Calu3 (cell line): ENCODE measurements at regions not wholly inside any gene's neighbourhood (a gene's known extent, or its start where the extent isn't known, plus 50 kb on each side); places are given as distances from the start of the nearest gene placed in this dataset.
A peak's percentile ranks its signal among the peaks of the same experiment; 100 is the strongest.

ENCODE experiments used
- BruUV-seq: library from RNA; stranded (reverse); fragments of 400-500 nt; replicated peaks from 2 replicates; lab custom pipeline; 2021; lab: Mats Ljungman, UMichigan
- CTCF ChIA-PET: fragments of 300-600 bp; sonication (Branson Sonifier 250); formaldehyde crosslinking; loops from one replicate; lab custom pipeline; 2022; ENCODE audit warnings: antibody characterized with exemption; lab: Charles Lee
- DNase-seq: peaks from one replicate; pipeline ENCODE4 v3.0.0; 2022
- H3K27ac Mint-ChIP-seq: one replicate; pipeline ENCODE4 v1.8.0; 2022; ENCODE audit warnings: mixed read lengths; ENCODE audit not compliant: unreplicated experiment
- H3K27me3 Mint-ChIP-seq: one replicate; pipeline ENCODE4 v1.8.0; 2022; ENCODE audit warnings: mixed read lengths; ENCODE audit not compliant: unreplicated experiment
- H3K36me3 Mint-ChIP-seq: one replicate; pipeline ENCODE4 v1.8.0; 2022; ENCODE audit warnings: mild to moderate bottlenecking, moderate library complexity, mixed read lengths; ENCODE audit not compliant: insufficient read depth, unreplicated experiment
- H3K4me1 Mint-ChIP-seq: one replicate; pipeline ENCODE4 v1.8.0; 2022; ENCODE audit warnings: mild to moderate bottlenecking, low read depth, mixed read lengths; ENCODE audit not compliant: unreplicated experiment
- H3K4me3 Mint-ChIP-seq: one replicate; pipeline ENCODE4 v1.8.0; 2022; ENCODE audit warnings: mild to moderate bottlenecking, low read depth, moderate library complexity, mixed read lengths; ENCODE audit not compliant: unreplicated experiment
- H3K9me3 Mint-ChIP-seq: one replicate; pipeline ENCODE4 v1.8.0; 2022; ENCODE audit warnings: low read depth, mixed read lengths; ENCODE audit not compliant: unreplicated experiment
- CTCF ChIP-seq: fragments of 200-600 bp; IDR thresholded peaks from one replicate; pipeline ENCODE4 v1.8.0; 2022; ENCODE audit warnings: antibody characterized with exemption; ENCODE audit not compliant: unreplicated experiment
- intact Hi-C: fragments of 100-400 bp; cut with micrococcal nuclease; formaldehyde crosslinking; loops from one replicate; pipeline ENCODE4 v1.10.0; 2022; ENCODE audit not compliant: unreplicated experiment

- TF ChIP-seq CTCF, result no peak
- DNase-seq, result no peak
- H3K36me3 Mint-ChIP-seq, result no peaks in the 10 kb centered on the region
- no peaks in the 10 kb centered on the region for H3K27me3 Mint-ChIP-seq
- H3K9me3 Mint-ChIP-seq, result peaks cover 2% of the 10 kb centered on the region
- no TSS peak for BruUV-seq
- H3K4me1 Mint-ChIP-seq, result peaks cover 5% of the 10 kb centered on the region
- intact Hi-C loops, result no loop called here
- no peak overlapping the region for H3K4me3 Mint-ChIP-seq
- no peak overlapping the region for H3K27ac Mint-ChIP-seq
- CTCF ChIA-PET, result interaction anchor here (0.6 kb wide), 1 partner anchor 8 kb away, joined by 3 read pairs; no protein-coding TSS in a partner anchor
Observed at GRCh38 chr3:90129730-90130129, 1022.3 kb downstream of the EPHA3 start.

GRCh38 chr3:90132197-90132596 is 1024.8 kb downstream of the EPHA3 start:
- peaks cover 6% of the 10 kb centered on the region for H3K36me3 Mint-ChIP-seq
- no peak overlapping the region for H3K4me3 Mint-ChIP-seq
- no peak for TF ChIP-seq CTCF
- no peaks in the 10 kb centered on the region for H3K27me3 Mint-ChIP-seq
- peaks cover 30% of the 10 kb centered on the region for H3K4me1 Mint-ChIP-seq
- no peak for DNase-seq
- intact Hi-C loops, result no loop called here
- no peaks in the 10 kb centered on the region for H3K9me3 Mint-ChIP-seq
- CTCF ChIA-PET, result no interaction called here
- BruUV-seq, result no TSS peak
- no peak overlapping the region for H3K27ac Mint-ChIP-seq

GRCh38 chr3:90134090-90134489 is 1026.7 kb downstream of the EPHA3 start:
- CTCF ChIA-PET, result no interaction called here

GRCh38 chr3:90136456-90137191 is 1029.2 kb downstream of the EPHA3 start:
- H3K4me1 Mint-ChIP-seq, result peaks cover 36% of the 10 kb centered on the region
- peaks cover 6% of the 10 kb centered on the region for H3K36me3 Mint-ChIP-seq
- intact Hi-C loops, result loop anchor here (2.0 to 5.0 kb wide), 2 partner anchors 44 to 46 kb away; no protein-coding TSS in a partner anchor
- H3K9me3 Mint-ChIP-seq, result no peaks in the 10 kb centered on the region
- H3K27me3 Mint-ChIP-seq, result no peaks in the 10 kb centered on the region
- no TSS peak for BruUV-seq
- H3K27ac Mint-ChIP-seq, result peak overlapping the region; percentile 71
- no peak for TF ChIP-seq CTCF
- peak; percentile 59 for DNase-seq
- H3K4me3 Mint-ChIP-seq, result peak overlapping the region; percentile 25
- CTCF ChIA-PET, result interaction anchor here (0.6 kb wide), 2 partner anchors 71 to 630 kb away, joined by 3 to 5 read pairs; no protein-coding TSS in a partner anchor

More at GRCh38 chr3:90134090-90134489, 1026.7 kb downstream of the EPHA3 start:
- TF ChIP-seq CTCF, result no peak
- H3K9me3 Mint-ChIP-seq, result no peaks in the 10 kb centered on the region
- no peak overlapping the region for H3K27ac Mint-ChIP-seq
- H3K27me3 Mint-ChIP-seq, result no peaks in the 10 kb centered on the region
- intact Hi-C loops, result no loop called here
- H3K36me3 Mint-ChIP-seq, result peaks cover 6% of the 10 kb centered on the region
- H3K4me3 Mint-ChIP-seq, result no peak overlapping the region
- no peak for DNase-seq
- H3K4me1 Mint-ChIP-seq, result peaks cover 36% of the 10 kb centered on the region
- BruUV-seq, result no TSS peak
